Retinal pigment epithelial cell (primary cell): ENCODE measurements at regions not wholly inside any gene's neighbourhood (a gene's known extent, or its start where the extent isn't known, plus 50 kb on each side); places are given as distances from the start of the nearest gene placed in this dataset.

Experiments
- DNase-seq: peaks from one replicate; pipeline ENCODE4 v3.0.0-alpha.2; 2010; ENCODE audit warnings: low read depth
- H3K4me3 ChIP-seq: 2 replicates; pipeline ENCODE4 v1.5.1; 2011; ENCODE audit warnings: mild to moderate bottlenecking, low read length, control low read depth, moderate library complexity
- TF ChIP-seq, protein P1 (sequence below): conservative IDR thresholded peaks from 2 replicates; pipeline ENCODE4 v1.5.1; 2011; ENCODE audit warnings: low read depth, low read length, control low read depth, inconsistent platforms

DNA sequence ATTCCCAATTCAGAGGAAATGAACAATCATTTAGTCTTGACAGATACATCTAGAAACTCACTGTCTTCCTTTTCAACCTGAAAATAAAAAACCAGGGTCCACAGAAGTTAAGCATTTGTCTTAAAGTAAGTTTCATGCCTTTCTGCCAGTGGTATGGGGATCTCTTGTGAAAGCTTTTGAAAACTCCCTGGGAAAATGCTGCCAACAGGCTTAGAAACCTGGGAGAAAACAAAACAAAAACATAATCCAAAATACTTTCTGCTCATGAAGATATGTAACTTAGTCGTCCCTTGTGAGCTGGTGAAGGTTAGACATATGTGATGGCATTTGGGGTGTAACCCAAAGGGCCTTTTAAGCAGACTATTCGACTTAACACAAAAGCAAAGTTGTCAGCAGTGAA is 66.4 kb upstream of the ZNF438 start:
- H3K4me3 ChIP-seq: no peak overlapping the region
- no peak for DNase-seq
- TF ChIP-seq, protein P1, sequence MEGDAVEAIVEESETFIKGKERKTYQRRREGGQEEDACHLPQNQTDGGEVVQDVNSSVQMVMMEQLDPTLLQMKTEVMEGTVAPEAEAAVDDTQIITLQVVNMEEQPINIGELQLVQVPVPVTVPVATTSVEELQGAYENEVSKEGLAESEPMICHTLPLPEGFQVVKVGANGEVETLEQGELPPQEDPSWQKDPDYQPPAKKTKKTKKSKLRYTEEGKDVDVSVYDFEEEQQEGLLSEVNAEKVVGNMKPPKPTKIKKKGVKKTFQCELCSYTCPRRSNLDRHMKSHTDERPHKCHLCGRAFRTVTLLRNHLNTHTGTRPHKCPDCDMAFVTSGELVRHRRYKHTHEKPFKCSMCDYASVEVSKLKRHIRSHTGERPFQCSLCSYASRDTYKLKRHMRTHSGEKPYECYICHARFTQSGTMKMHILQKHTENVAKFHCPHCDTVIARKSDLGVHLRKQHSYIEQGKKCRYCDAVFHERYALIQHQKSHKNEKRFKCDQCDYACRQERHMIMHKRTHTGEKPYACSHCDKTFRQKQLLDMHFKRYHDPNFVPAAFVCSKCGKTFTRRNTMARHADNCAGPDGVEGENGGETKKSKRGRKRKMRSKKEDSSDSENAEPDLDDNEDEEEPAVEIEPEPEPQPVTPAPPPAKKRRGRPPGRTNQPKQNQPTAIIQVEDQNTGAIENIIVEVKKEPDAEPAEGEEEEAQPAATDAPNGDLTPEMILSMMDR: no peak

DNA sequence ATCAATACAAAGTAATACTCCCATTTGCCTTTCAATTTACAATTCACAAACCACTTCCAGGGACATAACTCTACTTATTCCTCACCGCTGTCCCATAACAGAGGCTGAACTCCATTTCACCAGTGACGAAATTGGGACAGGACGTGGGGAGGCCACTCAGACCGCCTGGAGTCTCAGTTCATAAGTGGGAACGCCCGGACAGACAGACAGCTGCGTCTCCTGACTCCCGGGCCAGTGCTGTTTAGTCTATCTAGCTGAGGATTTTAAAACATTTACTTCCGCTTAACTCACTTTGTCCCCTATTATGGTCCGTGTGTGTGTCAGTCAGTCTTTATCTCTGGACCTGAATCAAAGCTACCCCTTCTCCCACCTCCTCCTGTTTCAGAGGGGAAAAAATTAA is 67.4 kb upstream of the ZNF438 start:
- H3K4me3 ChIP-seq: no peak overlapping the region
- no peak for DNase-seq
- TF ChIP-seq, protein P1: no peak

DNA sequence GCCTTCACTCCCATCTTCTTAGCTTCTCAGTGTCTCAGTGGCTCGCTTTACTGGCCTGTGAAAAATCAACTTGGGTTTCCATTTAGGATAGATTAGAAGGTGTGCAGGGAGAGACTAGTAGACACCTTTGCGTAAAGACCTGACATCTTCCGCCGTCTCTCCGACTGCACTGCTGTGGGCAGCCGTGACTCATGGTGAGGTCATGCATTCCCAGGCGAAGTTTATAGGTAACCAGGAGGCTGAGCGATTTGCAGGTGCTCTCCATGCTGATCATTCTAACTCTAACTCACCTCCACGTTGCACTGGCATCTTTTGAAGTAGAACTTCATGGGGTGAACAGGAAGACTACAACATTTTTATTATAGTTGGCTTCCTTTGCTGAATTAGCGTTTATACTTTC is 68.0 kb upstream of the ZNF438 start:
- no peak for DNase-seq
- H3K4me3 ChIP-seq: no peak overlapping the region
- TF ChIP-seq, protein P1: no peak

DNA sequence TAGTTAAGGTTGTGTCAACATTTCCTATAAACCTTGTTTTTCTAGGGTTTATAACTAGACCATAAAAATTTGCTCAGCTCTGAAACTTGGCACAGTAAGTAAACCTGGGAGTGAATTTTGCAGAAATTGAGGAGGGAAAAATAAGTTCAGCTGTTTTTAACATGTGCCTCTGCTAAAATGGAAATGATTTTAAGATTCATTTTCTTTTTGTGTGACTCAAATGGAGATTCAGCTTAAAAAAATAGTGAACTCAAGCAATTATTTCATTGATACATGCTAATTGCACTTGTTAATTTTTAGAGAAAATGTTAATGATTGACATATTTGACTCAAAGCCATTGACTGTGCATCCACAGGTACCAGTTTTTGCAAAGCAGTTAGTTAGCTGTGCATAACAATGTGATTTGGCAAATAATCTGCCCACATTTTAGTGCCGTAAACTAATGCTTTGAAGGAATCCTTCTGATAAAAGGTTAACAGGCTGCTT is 68.5 kb upstream of the ZNF438 start:
- no peak for DNase-seq
- no peak overlapping the region for H3K4me3 ChIP-seq
- TF ChIP-seq, protein P1: no peak

DNA sequence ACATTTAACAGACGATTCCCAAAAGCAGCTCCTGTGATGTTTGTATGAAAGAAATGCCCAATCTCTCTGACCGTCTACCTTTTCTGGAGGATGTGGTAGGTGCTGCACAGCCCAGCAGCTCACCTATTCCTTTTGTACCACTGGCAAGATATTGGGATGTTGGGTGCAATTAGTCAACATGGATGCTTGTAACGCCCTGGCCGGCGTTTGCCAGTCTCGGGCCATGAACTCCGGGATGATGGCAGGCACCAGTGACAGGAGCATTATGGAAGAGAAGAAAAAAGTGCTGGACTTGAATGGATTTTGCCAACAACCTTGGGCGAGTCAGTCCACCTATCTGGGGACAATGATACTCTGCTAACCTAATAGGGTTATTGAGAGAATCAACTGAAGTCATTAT is 69.0 kb upstream of the ZNF438 start:
- TF ChIP-seq, protein P1: no peak
- no peak for DNase-seq
- no peak overlapping the region for H3K4me3 ChIP-seq

DNA sequence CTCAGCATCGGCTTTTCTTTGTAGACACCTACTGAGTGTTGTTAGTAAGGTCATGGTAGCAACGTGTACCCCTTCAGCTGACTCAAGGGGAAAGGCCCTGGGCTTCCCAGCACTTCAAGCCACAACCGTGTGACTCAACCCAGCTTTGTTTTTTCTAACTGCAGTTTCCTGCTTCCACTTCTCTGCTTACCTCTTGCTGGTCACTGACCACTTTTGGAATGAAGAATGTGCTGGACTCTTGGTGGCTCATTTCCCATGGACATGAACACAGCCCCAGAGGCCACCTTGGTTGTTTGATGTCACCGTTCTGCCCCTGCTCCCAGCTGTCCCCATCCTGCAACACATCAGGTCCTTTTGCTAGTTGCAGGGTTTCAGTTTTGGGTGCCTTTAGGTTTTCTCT is 69.5 kb upstream of the ZNF438 start:
- TF ChIP-seq, protein P1: no peak
- DNase-seq: no peak
- no peak overlapping the region for H3K4me3 ChIP-seq

DNA sequence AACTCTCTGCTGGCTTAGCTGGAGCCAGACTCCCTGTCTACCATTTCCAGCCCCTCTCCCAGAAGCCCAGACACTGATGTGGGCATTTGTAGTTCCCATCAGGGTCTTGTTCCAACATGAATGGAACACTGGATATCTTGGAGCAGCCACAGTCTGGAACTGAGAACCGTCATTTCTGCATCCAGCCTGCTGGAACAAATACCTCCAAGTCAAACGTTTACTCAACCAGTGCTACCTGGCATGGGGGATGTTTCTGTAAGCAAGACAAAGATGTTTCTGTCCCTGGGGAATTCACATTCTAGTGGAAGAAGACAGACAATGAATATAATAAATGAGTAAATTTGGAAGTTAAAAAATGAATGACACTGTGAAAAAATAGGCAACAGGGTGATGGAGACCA is 70.8 kb upstream of the ZNF438 start:
- no peak for DNase-seq
- TF ChIP-seq, protein P1: no peak

More for the DNA sequence above, 70.8 kb upstream of the ZNF438 start:
- H3K4me3 ChIP-seq: no peak overlapping the region
